Cerebellar cortex (tissue), 1 donor: ENCODE measurements at regions not wholly inside any gene's neighbourhood (a gene's known extent, or its start where the extent isn't known, plus 50 kb on each side); places are given as distances from the start of the nearest gene placed in this dataset.
"Not testable (repeated sequence)": the region's sequence is repeated elsewhere in the genome, so short reads cannot be mapped to it uniquely, and the experiment has no call there.

Source experiments
- DNase-seq: peaks from one replicate; pipeline ENCODE4 v3.0.0-alpha.2; 2015; ENCODE audit warnings: low spot score

DNA sequence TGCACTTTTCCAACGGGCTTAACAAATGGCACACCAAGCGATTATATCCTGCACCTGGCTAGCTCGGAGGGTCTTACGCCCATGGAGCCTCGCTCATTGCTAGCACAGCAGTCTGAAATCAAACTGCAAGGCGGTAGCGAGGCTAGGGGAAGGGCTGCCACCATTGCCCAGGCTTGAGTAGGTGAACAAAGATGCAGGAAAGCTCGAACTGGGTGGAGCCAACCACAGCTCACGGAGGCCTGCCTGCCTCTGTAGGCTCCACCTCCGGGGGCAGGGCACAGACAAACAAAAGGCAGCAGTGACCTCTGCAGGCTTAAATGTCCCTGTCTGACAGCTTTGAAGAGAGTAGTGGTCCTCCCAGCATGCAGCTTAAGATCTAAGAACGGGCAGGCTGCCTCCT lies 365.4 kb downstream of the MMUT start:
- not testable (repeated sequence) for DNase-seq

- no peak for DNase-seq
Measured at GRCh38 chr6:49097116-49097515, 365.9 kb downstream of the MMUT start.

- no peak for DNase-seq
Measured at GRCh38 chr6:49088631-49089030, 374.4 kb downstream of the MMUT start.

GRCh38 chr6:49087369-49087768 lies 375.7 kb downstream of the MMUT start:
- no peak for DNase-seq

DNA sequence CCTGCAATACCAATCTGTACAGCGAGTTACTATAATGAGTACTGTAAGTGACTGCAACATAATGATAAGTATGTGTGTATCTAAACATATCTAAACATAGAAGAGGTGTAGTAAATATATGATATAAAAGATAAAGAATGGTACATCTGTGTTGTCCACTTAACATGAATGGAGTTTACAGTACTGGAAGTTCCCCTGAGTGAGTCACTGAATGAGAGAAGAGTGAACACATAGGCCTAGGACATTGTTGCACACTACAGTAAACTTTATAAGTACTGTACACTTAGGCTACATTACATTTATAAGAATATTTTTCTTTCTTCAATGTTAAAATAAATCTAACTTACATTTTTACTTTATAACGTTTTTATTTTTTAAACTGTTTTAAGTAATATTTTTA lies 380.4 kb downstream of the MMUT start:
- no peak for DNase-seq

DNA sequence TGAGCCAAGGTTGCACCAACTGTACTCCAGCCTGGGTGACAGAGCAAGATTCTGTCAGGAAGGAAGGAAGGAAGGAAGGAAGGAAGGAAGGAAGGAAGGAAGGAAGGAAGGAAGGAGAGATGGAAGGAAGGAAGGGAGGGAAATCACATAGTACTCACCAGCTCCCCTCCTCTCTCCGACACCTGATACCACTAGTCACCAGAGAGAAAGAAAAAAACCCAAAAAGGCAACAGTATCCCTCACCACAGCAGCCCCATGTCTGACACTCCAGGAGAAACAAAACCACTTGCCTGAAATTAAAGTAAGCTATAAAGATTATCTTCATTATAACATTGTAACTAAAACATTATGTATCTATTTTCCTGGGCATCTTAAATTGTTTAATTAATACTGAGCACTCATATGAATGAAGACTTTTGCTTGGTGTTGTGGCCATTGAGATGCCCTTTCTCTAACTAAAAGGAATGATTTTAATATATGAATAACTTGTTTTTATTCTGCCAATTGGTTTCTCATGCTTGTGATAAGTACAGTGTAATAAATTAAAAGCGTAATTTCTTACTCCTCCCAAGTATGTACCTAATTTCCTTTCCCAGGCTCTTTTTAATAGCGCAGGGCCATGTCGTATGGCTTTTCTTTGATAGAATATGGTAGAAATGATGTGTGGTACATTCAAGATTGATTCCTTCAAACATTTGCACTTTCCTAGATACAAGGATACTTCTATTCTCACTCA lies 390.0 kb downstream of the MMUT start:
- no peak for DNase-seq

- DNase-seq, result no peak
Measured at GRCh38 chr6:49072146-49072545, 390.9 kb downstream of the MMUT start.

GRCh38 chr6:49070411-49070810 lies 392.6 kb downstream of the MMUT start:
- no peak for DNase-seq

DNA sequence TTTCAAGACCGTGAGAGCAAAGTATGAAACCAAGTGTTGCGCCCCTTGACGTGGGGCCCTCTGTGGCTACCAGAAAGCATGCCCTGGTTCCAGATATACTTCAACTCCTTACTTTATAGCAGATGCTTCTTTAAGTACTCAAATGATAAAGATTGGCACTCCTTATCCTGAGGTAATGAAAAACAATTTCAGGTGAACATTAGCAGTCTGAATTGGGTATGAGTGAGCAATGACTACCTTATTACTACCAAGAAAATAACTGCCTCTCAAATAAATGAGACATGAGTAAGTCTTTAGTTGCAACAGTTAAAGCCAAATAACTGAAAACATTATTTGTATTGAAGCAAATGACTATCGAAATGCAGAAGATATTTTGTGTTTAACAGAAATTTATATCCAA lies 408.7 kb downstream of the MMUT start:
- DNase-seq, result no peak

DNA sequence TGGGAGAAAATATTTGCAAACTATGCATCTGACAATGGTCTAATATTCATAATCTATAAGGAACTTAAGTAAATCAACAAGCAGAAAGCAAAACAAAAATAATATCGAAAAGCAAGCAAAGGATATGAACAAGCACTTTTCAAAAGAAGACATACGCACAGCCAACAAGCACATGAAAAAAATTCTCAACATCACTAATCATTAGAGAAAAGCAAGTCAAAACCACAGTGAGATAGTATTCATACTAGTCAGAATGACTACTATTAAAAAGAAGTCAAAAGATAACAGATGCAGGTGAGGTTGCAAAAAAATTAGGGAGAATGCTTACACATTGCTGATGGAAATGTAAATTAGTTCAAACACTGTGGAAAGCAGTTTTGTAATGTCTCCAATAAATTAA lies 410.2 kb downstream of the MMUT start:
- DNase-seq, result no peak

- DNase-seq, result no peak
Measured at GRCh38 chr6:49051281-49051680, 411.8 kb downstream of the MMUT start.

GRCh38 chr6:49050584-49050983 lies 412.5 kb downstream of the MMUT start:
- DNase-seq, result no peak

- no peak for DNase-seq
Measured at GRCh38 chr6:49038294-49038822, 424.7 kb downstream of the MMUT start.

DNA sequence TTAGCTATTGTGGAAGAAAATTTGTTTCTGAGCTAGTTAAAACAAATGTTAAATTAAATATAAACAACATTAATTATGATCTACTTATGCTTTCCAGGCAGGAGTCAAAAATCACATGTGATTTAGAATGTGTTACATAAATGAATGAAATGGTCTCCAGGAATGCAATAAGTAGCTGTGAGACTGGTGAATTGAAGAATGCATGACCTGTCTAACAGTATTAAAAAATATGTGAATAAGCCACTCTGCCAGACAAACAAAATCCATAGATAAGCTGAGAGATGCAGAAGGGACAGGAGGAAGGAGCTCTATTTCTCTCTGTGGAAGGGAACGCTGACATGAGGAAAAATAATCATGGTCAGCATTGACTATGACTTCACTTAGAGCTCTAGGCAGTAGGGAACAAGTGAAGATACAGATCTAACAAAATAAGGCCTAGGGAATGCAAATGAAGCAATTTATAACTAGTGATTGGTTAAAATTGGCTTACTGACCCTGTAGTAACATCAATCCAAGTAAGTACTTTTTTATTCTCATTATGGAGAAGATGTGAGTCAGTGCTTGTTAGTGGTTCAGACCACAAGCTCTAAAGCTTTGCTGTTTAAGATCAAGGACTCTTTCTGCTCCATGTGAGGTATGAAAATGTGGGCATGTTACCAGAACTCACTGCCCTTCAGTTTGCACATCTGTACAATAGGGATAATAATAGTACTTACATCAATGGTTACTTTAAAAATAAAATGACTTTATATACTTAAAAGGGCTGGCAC lies 432.6 kb downstream of the MMUT start:
- no peak for DNase-seq

GRCh38 chr6:49027644-49028043 lies 435.4 kb downstream of the MMUT start:
- no peak for DNase-seq

GRCh38 chr6:49025273-49026240 lies 437.5 kb downstream of the MMUT start:
- DNase-seq, result no peak

GRCh38 chr6:49004801-49005200 lies 458.3 kb downstream of the MMUT start:
- DNase-seq, result no peak

GRCh38 chr6:49003348-49003747 lies 459.7 kb downstream of the MMUT start:
- peak; percentile 89 for DNase-seq

DNA sequence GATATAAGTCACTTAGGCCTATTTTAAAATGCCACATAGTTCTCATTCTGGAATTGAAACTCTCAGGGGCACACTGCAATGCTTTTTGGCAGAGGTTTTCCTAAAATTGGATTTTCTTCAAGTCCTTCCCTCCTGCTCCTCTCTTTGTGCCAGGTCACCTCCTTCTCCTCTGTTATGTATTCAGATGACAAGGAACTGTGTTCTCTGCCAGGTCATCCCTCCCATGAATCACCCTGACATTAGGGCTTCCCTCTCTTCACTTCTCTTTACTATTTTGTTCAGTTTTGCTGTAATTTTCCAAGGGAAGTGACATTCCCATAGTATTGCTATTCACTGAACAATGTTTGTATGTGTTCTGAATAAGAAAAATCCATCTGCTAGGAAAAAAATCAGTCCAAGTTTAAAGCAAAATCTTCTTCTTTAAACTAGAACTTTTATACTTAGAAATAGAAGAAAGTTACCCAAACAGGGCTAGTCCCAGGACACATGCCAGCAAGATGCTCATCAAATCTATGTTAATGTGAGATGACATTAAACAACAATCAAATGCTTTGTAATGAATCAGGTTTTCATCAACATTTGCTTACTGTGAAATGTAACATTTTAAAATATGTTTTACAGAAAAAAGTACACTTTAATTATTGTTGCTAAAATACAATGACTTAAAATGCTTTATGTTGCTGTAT lies 461.1 kb downstream of the MMUT start:
- DNase-seq, result peak; percentile 94

DNA sequence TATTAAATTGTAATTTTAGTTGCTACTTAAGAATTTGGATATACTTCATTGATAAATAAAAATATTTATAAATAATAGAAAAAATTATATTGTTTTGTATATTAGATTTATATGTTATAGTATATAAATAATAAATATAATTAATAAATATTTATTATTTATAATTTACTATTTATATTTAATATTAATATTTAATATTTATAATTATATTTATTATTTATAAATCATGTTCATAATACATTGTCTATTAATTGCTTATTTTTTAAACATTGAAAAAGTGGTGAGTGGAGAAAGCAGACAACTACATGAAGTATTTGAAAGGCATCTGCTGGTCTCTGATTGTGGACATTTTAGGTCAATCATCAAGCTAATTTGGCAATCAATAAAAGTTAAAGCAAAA lies 464.5 kb downstream of the MMUT start:
- DNase-seq, result no peak

DNA sequence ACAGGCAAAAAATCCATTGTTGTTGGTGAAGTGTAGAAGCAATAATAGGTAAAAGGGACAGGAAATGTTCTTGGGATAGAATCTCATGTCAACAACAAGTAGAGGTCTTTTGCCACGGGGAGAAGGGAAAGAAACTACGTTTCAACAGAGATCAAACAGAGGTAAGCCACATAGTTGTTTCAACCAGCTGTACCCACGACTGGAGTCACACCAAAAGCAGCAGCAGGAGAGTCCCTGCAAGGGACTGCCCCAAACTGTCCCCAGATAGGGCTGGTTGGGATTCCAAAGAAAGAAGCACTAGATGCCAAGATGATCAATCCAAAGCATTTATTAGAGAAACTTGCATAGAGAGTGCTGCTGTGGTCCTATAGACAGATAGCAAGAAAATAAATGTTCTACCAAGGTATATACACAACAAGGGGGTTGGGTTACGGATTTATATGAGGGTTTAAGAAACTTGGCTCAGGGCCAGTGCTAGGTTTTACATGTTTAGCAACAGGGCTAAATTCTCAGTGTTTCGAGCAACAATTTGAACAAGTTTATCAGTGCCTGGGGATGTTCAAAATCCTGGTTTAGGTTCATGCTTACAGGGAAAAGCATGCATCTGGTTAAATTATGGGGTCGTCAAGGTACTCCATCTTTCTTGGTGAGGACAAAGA lies 466.5 kb downstream of the MMUT start:
- no peak for DNase-seq
